ENCODE measurements at regions not wholly inside any gene's neighbourhood (a gene's known extent, or its start where the extent isn't known, plus 50 kb on each side); places are given as distances from the start of the nearest gene placed in this dataset.

- TF ChIP-seq ESRRA (CRISPR knock-in tag; IDR thresholded peaks at IDR 0.05; ENCODE audit: borderline replicate concordance) (no peak), FOXK1 (CRISPR knock-in tag; IDR thresholded peaks at IDR 0.05) (no peak)
Measured at GRCh38 chr10:32199714-32200394, 143.6 kb upstream of the KIF5B start.

Measured in WTC11 (cell line).